ENCODE measurements at regions not wholly inside any gene's neighbourhood (a gene's known extent, or its start where the extent isn't known, plus 50 kb on each side); places are given as distances from the start of the nearest gene placed in this dataset.
A peak's percentile ranks its signal among the peaks of the same experiment; 100 is the strongest.
"Not testable (repeated sequence)": the region's sequence is repeated elsewhere in the genome, so short reads cannot be mapped to it uniquely, and the experiment has no call there.

- not testable (repeated sequence) for DNase-seq
Observed at GRCh38 chr7:155932324-155932723, 120.1 kb upstream of the SHH start.

- DNase-seq = peak; percentile 29 to 44
Observed at GRCh38 chr7:155931396-155932085, 119.3 kb upstream of the SHH start.

GRCh38 chr7:155930527-155930926 lies 118.3 kb upstream of the SHH start:
- DNase-seq = no peak

- no peak for DNase-seq
Observed at GRCh38 chr7:155930061-155930460, 117.8 kb upstream of the SHH start.

GRCh38 chr7:155928583-155928982 lies 116.3 kb upstream of the SHH start:
- DNase-seq = peak in 1 of 2 experiments; percentile 24

GRCh38 chr7:155927905-155928304 lies 115.6 kb upstream of the SHH start:
- no peak for DNase-seq

- no peak for DNase-seq
Observed at GRCh38 chr7:155925682-155926081, 113.4 kb upstream of the SHH start.

GRCh38 chr7:155922067-155922816 lies 110.0 kb upstream of the SHH start:
- no peak for DNase-seq

GRCh38 chr7:155921804-155922066 lies 109.5 kb upstream of the SHH start:
- DNase-seq = no peak

GRCh38 chr7:155921086-155921803 lies 109.0 kb upstream of the SHH start:
- no peak for DNase-seq

- no peak for DNase-seq
Observed at GRCh38 chr7:155920068-155920461, 107.8 kb upstream of the SHH start.

- no peak for DNase-seq
Observed at GRCh38 chr7:155919391-155920067, 107.3 kb upstream of the SHH start.

GRCh38 chr7:155918720-155919390 lies 106.6 kb upstream of the SHH start:
- DNase-seq = no peak

GRCh38 chr7:155917836-155918430 lies 105.7 kb upstream of the SHH start:
- no peak for DNase-seq

GRCh38 chr7:155916926-155917655 lies 104.8 kb upstream of the SHH start:
- no peak for DNase-seq

GRCh38 chr7:155914341-155914740 lies 102.1 kb upstream of the SHH start:
- no peak for DNase-seq

GRCh38 chr7:155913719-155914118 lies 101.5 kb upstream of the SHH start:
- DNase-seq = no peak

- DNase-seq = no peak
Observed at GRCh38 chr7:155913291-155913690, 101.0 kb upstream of the SHH start.

- DNase-seq = no peak
Observed at GRCh38 chr7:155911471-155912105, 99.3 kb upstream of the SHH start.

- DNase-seq = no peak
Observed at GRCh38 chr7:155908385-155908784, 96.1 kb upstream of the SHH start.

- DNase-seq = no peak
Observed at GRCh38 chr7:155907450-155908200, 95.4 kb upstream of the SHH start.
